ENCODE measurements at regions not wholly inside any gene's neighbourhood (a gene's known extent, or its start where the extent isn't known, plus 50 kb on each side); places are given as distances from the start of the nearest gene placed in this dataset.
"Not testable (repeated sequence)": the region's sequence is repeated elsewhere in the genome, so short reads cannot be mapped to it uniquely, and the experiment has no call there.

DNA sequence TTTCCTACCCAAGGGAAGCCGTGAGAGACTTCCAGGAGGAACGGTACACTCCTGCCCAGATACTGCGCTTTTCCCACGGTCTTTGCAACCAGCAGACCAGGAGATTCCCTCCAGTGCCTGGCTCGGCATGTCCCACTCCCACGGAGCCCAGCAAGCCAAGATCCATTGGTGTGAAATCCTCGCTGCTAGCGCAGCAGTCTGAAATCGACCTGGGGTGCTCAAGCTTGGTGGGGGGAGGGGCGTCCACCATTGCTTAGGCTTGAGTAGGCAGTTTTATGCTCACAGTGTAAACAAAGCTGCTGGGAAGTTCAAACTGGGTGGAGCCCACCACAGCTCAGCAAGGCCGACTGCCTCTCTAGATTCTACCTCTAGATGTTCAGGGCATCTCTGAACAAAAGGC, 284.8 kb upstream of the FGF13 start:
- Mint-ChIP-seq H3K4me3 (no peak overlapping the region), H3K9me3 (peaks cover 47% of the 10 kb centered on the region), H3K27ac (no peak overlapping the region), H3K36me3 (ENCODE audit: low read depth) (peaks cover 19% of the 10 kb centered on the region), H3K4me1 (no peaks in the 10 kb centered on the region), H3K27me3 (ENCODE audit: insufficient read depth) (no peaks in the 10 kb centered on the region)
- no peak overlapping the region for H3K4me3 ChIP-seq (ENCODE audit: low read length)
- DNase-seq: no peak
- WGBS, 2 experiments (ENCODE audit: insufficient coverage in 1 of 2, insufficient read length in 1 of 2): 95 to 100% methylated on average over 1 to 11 of the region's 11 CpGs
- H3K27me3 ChIP-seq (ENCODE audit: control insufficient read depth, insufficient read depth, low read length, poor library complexity, severe bottlenecking): no peaks in the 10 kb centered on the region
- TF ChIP-seq, protein P1, sequence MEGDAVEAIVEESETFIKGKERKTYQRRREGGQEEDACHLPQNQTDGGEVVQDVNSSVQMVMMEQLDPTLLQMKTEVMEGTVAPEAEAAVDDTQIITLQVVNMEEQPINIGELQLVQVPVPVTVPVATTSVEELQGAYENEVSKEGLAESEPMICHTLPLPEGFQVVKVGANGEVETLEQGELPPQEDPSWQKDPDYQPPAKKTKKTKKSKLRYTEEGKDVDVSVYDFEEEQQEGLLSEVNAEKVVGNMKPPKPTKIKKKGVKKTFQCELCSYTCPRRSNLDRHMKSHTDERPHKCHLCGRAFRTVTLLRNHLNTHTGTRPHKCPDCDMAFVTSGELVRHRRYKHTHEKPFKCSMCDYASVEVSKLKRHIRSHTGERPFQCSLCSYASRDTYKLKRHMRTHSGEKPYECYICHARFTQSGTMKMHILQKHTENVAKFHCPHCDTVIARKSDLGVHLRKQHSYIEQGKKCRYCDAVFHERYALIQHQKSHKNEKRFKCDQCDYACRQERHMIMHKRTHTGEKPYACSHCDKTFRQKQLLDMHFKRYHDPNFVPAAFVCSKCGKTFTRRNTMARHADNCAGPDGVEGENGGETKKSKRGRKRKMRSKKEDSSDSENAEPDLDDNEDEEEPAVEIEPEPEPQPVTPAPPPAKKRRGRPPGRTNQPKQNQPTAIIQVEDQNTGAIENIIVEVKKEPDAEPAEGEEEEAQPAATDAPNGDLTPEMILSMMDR (conservative IDR thresholded peaks at IDR 0.05): no peak
- no peaks in the 10 kb centered on the region for H3K4me1 ChIP-seq (ENCODE audit: control insufficient read depth, insufficient read depth, low read length)
- H3K9ac ChIP-seq (ENCODE audit: extremely low read depth, low read length, poor library complexity, severe bottlenecking): no peak overlapping the region
- no peaks in the 10 kb centered on the region for H3K36me3 ChIP-seq (ENCODE audit: control insufficient read depth, insufficient read depth, low read length)
- H3K27ac ChIP-seq (ENCODE audit: low read depth, low read length): no peak overlapping the region
- H3K9me3 ChIP-seq (ENCODE audit: control insufficient read depth, low read length): no peaks in the 10 kb centered on the region

DNA sequence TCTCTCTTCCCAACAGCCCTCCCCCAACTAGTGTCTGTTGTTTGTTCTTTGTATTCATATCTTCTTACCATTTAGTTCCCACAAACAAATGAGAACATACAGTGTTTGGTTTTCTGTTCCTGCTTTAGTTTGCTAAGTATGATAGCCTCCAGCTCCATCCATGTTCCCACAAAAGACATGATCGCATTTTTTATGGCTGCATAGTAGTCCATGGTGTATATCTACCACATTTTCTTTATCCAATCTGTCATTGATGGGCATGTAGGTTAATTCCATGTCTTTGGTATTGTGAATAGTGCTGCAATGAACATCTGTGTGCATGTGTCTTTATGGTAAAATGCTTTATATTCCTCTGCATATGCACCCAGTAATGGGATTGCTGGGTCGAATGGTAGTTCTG, 283.9 kb upstream of the FGF13 start:
- Histone ChIP-seq H3K27ac (ENCODE audit: low read depth, low read length) (no peak overlapping the region), H3K36me3 (ENCODE audit: control insufficient read depth, insufficient read depth, low read length) (no peaks in the 10 kb centered on the region), H3K27me3 (ENCODE audit: control insufficient read depth, insufficient read depth, low read length, poor library complexity, severe bottlenecking) (no peaks in the 10 kb centered on the region), H3K9me3 (ENCODE audit: control insufficient read depth, low read length) (no peaks in the 10 kb centered on the region), H3K4me1 (ENCODE audit: control insufficient read depth, insufficient read depth, low read length) (no peaks in the 10 kb centered on the region), H3K9ac (ENCODE audit: extremely low read depth, low read length, poor library complexity, severe bottlenecking) (no peak overlapping the region), H3K4me3 (ENCODE audit: low read length) (no peak overlapping the region)
- DNase-seq: no peak
- Mint-ChIP-seq H3K4me3 (no peak overlapping the region), H3K36me3 (ENCODE audit: low read depth) (peaks cover 12% of the 10 kb centered on the region), H3K27me3 (ENCODE audit: insufficient read depth) (no peaks in the 10 kb centered on the region), H3K4me1 (no peaks in the 10 kb centered on the region), H3K9me3 (peaks cover 39% of the 10 kb centered on the region), H3K27ac (no peak overlapping the region)
- 88% methylated on average over 2 of the region's 2 CpGs; no CpG with 5 or more reads in 1 of the 2 experiments for WGBS, 2 experiments (ENCODE audit: insufficient coverage in 1 of 2, insufficient read length in 1 of 2)
- TF ChIP-seq, protein P1 (conservative IDR thresholded peaks at IDR 0.05): no peak

DNA sequence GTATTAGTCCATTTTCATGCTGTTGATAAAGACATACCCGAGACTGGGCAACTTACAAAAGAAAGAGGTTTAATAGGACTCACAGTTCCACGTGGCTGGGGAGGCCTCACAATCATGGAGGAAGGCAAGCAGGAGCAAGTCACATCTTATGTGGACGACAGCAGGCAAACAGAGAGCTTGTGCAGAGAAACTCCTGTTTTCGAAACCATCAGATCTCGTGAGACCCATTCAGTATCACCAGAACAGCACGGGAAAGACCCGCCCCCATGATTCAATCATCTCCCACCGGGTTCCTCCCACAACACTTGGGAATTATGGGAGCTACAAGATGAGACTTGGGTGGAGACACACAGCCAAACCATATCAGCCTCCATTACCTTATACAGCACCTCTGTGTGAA, 278.9 kb upstream of the FGF13 start:
- H3K9ac ChIP-seq (ENCODE audit: extremely low read depth, low read length, poor library complexity, severe bottlenecking); H3K4me1 Mint-ChIP-seq; H3K27me3 Mint-ChIP-seq (ENCODE audit: insufficient read depth); H3K9me3 ChIP-seq (ENCODE audit: control insufficient read depth, low read length); H3K27ac ChIP-seq (ENCODE audit: low read depth, low read length); H3K4me1 ChIP-seq (ENCODE audit: control insufficient read depth, insufficient read depth, low read length); H3K36me3 ChIP-seq (ENCODE audit: control insufficient read depth, insufficient read depth, low read length); H3K27me3 ChIP-seq (ENCODE audit: control insufficient read depth, insufficient read depth, low read length, poor library complexity, severe bottlenecking); H3K4me3 ChIP-seq (ENCODE audit: low read length); DNase-seq; H3K27ac Mint-ChIP-seq; H3K36me3 Mint-ChIP-seq (ENCODE audit: low read depth); H3K4me3 Mint-ChIP-seq: not testable (repeated sequence)
- peaks cover 15% of the 10 kb centered on the region for H3K9me3 Mint-ChIP-seq
- WGBS, 2 experiments (ENCODE audit: insufficient coverage in 1 of 2, insufficient read length in 1 of 2): 95 to 96% methylated on average over 5 to 8 of the region's 8 CpGs

DNA sequence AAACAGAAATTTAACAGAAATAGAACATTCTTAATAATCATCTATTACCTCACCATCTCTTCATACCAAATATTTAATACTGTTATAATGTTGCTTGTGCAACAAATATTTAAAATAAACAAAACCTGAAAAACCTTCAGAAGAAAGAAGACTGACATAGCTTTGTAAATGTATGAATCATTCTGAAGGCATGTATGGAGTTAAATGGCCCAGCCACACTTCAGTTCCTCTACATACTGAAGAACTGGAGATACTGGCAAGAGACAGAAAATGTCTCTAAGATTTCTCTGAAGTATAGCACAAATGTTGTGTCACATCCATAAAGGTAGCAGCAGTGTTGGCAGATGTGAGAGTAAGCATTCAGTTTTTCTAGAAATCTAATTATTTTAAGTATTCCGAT, 275.3 kb upstream of the FGF13 start:
- no peak for DNase-seq
- Mint-ChIP-seq H3K27me3 (ENCODE audit: insufficient read depth) (no peaks in the 10 kb centered on the region), H3K4me1 (peaks cover 3% of the 10 kb centered on the region), H3K27ac (no peak overlapping the region), H3K9me3 (no peaks in the 10 kb centered on the region), H3K36me3 (ENCODE audit: low read depth) (no peaks in the 10 kb centered on the region), H3K4me3 (no peak overlapping the region)
- 93 to 100% methylated on average over 1 of the region's 1 CpG for WGBS, 2 experiments (ENCODE audit: insufficient coverage in 1 of 2, insufficient read length in 1 of 2)
- TF ChIP-seq, protein P1 (conservative IDR thresholded peaks at IDR 0.05): no peak
- Histone ChIP-seq H3K27ac (ENCODE audit: low read depth, low read length) (no peak overlapping the region), H3K36me3 (ENCODE audit: control insufficient read depth, insufficient read depth, low read length) (no peaks in the 10 kb centered on the region), H3K4me3 (ENCODE audit: low read length) (no peak overlapping the region), H3K9ac (ENCODE audit: extremely low read depth, low read length, poor library complexity, severe bottlenecking) (no peak overlapping the region), H3K9me3 (ENCODE audit: control insufficient read depth, low read length) (no peaks in the 10 kb centered on the region), H3K4me1 (ENCODE audit: control insufficient read depth, insufficient read depth, low read length) (no peaks in the 10 kb centered on the region), H3K27me3 (ENCODE audit: control insufficient read depth, insufficient read depth, low read length, poor library complexity, severe bottlenecking) (no peaks in the 10 kb centered on the region)

Measured in endodermal cell (in vitro differentiated cells).